HepG2 (cell line): ENCODE measurements at regions not wholly inside any gene's neighbourhood (a gene's known extent, or its start where the extent isn't known, plus 50 kb on each side); places are given as distances from the start of the nearest gene placed in this dataset.

ENCODE experiments used
- ATAC-seq: fragments of 200-7000 bp; cut with Tn5 transposase; 3 replicates; pipeline ENCODE4 v1.9.1; 2020; ENCODE audit warnings: mild to moderate bottlenecking, moderate library complexity
- BruUV-seq: library from RNA; stranded (reverse); fragments of 400-500 nt; replicated peaks from 2 replicates; lab custom pipeline; 2021; lab: Mats Ljungman, UMichigan
- CTCF ChIA-PET: fragments of 300-600 bp; formaldehyde crosslinking; extraction: SDS; loops from one replicate; lab custom pipeline; 2021; ENCODE audit warnings: low total read pairs, inconsistent platforms, low intra/inter-chr PET ratio; lab: Yijun Ruan, JAX
- POLR2A ChIA-PET: fragments of 350-600 bp; sonication (Branson Sonifier 250); formaldehyde crosslinking; loops from one replicate; lab custom pipeline; 2020; ENCODE audit warnings: antibody characterized with exemption, inconsistent platforms; lab: Yijun Ruan, JAX
- DNase-seq: peaks from one replicate; pipeline ENCODE4 v3.0.0-alpha.2; 2015; ENCODE audit warnings: low spot score
- FAIRE-seq: peaks from 3 replicates; lab custom pipeline; 2011; peaks lifted over from hg19 to GRCh38; lab: Jason Lieb, UNC
- H2AFZ ChIP-seq: one replicate; pipeline ENCODE4 v1.6.1; 2011; ENCODE audit warnings: low read length, inconsistent platforms
- H3K27ac ChIP-seq: fragments of 300-600 bp; 3 replicates; pipeline ENCODE4 v1.8.0; 2011; ENCODE audit warnings: mixed run types, mild to moderate bottlenecking, mixed read lengths, low read length, inconsistent platforms; ENCODE audit not compliant: insufficient read depth; ENCODE audit errors: extremely low read length
- H3K27me3 ChIP-seq, 2 experiments: fragments of 200-600 bp in 1 of 2; 2 replicates in 1 of 2; 3 replicates in 1 of 2; pipeline versions ENCODE4 v1.6.0 to v1.8.0; 2011; ENCODE audit warnings: low read length in 2 of 2, mild to moderate bottlenecking in 2 of 2, moderate library complexity in 2 of 2, inconsistent platforms in 1 of 2; ENCODE audit not compliant: insufficient read depth in 2 of 2, control insufficient read depth in 1 of 2
- H3K36me3 ChIP-seq, 2 experiments: fragments of 200-600 bp in 1 of 2; replicated peaks in 1 of 2; 2 replicates in 1 of 2; 3 replicates in 1 of 2; pipeline versions ENCODE4 v1.5.1 to v1.8.0; 2011; ENCODE audit warnings: low read length in 2 of 2, inconsistent platforms in 1 of 2; ENCODE audit not compliant: insufficient read depth in 2 of 2, control insufficient read depth in 1 of 2
- H3K4me1 ChIP-seq: 2 replicates; pipeline ENCODE4 v1.5.1; 2012; ENCODE audit warnings: low read length, inconsistent platforms; ENCODE audit not compliant: insufficient read depth
- H3K4me2 ChIP-seq: 2 replicates; pipeline ENCODE4 v1.6.0; 2011; ENCODE audit warnings: low read depth, low read length, inconsistent platforms
- H3K4me3 ChIP-seq, 3 experiments: fragments of 200-600 bp in 1 of 3; sonication (generic), shearing (Covaris generic) in 1 of 3; replicated peaks in 1 of 3; 2 replicates each; pipeline ENCODE4 v1.5.1; 2011 to 2016; ENCODE audit warnings: low read length in 3 of 3, inconsistent platforms in 2 of 3, low read depth in 2 of 3, mild to moderate bottlenecking in 2 of 3, control low read depth in 1 of 3, mixed read lengths in 1 of 3; ENCODE audit not compliant: insufficient read depth in 1 of 3
- H3K79me2 ChIP-seq: one replicate; pipeline ENCODE4 v1.6.1; 2011; ENCODE audit warnings: low read length, inconsistent platforms; ENCODE audit not compliant: insufficient read depth
- H3K9ac ChIP-seq: 2 replicates; pipeline ENCODE4 v1.6.0; 2011; ENCODE audit warnings: mild to moderate bottlenecking, low read depth, low read length, inconsistent platforms; ENCODE audit not compliant: insufficient read depth
- H3K9me3 ChIP-seq: 2 replicates; pipeline ENCODE4 v1.5.1; 2012; ENCODE audit warnings: mild to moderate bottlenecking, low read length
- H4K20me1 ChIP-seq: 2 replicates; pipeline ENCODE4 v1.6.0; 2011; ENCODE audit warnings: inconsistent platforms, mild to moderate bottlenecking, low read length, moderate library complexity; ENCODE audit not compliant: insufficient read depth
- HDAC6 ChIP-seq: fragments of 200-600 bp; sonication (generic); IDR thresholded peaks from 2 replicates; pipeline ENCODE4 v1.7.0; 2017; ENCODE audit warnings: mild to moderate bottlenecking, antibody characterized with exemption, low read length, low read depth
- MIXL1 ChIP-seq: IDR thresholded peaks from 2 replicates; pipeline ENCODE4 v1.6.1; 2016
- PBX2 ChIP-seq: IDR thresholded peaks from 2 replicates; pipeline ENCODE4 v1.6.1; 2016; ENCODE audit warnings: control low read depth
- PHF21A ChIP-seq: sonication (generic); formaldehyde crosslinking; IDR thresholded peaks from 2 replicates; pipeline ENCODE4 v1.5.0; 2020; ENCODE audit warnings: mild to moderate bottlenecking, missing genetic modification reagents
- PITX1 ChIP-seq: sonication (generic); formaldehyde crosslinking; IDR thresholded peaks from 2 replicates; pipeline ENCODE4 v1.5.1; 2020; ENCODE audit warnings: mild to moderate bottlenecking, missing genetic modification reagents
- RNF2 ChIP-seq: fragments of 450-650 bp; conservative IDR thresholded peaks from 2 replicates; pipeline ENCODE4 v1.6.1; 2016; ENCODE audit warnings: low read depth
- SAP130 ChIP-seq: IDR thresholded peaks from 2 replicates; pipeline ENCODE4 v1.6.1; 2016; ENCODE audit warnings: low read depth
- SP1 ChIP-seq, 2 experiments: fragments of 450-650 bp in 1 of 2; sonication (generic) in 1 of 2; formaldehyde crosslinking in 1 of 2; IDR thresholded peaks; 2 replicates each; pipeline versions ENCODE4 v1.4.0 to v1.6.1; 2016 to 2020; ENCODE audit warnings: missing genetic modification reagents in 1 of 2
- ZBTB37 ChIP-seq: sonication (generic); formaldehyde crosslinking; IDR thresholded peaks from 2 replicates; pipeline ENCODE4 v1.4.0; 2020; ENCODE audit warnings: mild to moderate bottlenecking, missing genetic modification reagents
- ZNF225 ChIP-seq: sonication (generic); formaldehyde crosslinking; IDR thresholded peaks from 2 replicates; pipeline ENCODE4 v1.4.0; 2020; ENCODE audit warnings: mild to moderate bottlenecking, missing genetic modification reagents
- ZNF441 ChIP-seq: sonication (generic); formaldehyde crosslinking; IDR thresholded peaks from 2 replicates; pipeline ENCODE4 v1.7.0; 2021; ENCODE audit warnings: missing genetic modification reagents, borderline replicate concordance
- ZNF570 ChIP-seq: sonication (generic); formaldehyde crosslinking; IDR thresholded peaks from 2 replicates; pipeline ENCODE4 v1.4.0; 2020; ENCODE audit warnings: mild to moderate bottlenecking, missing genetic modification reagents, borderline replicate concordance
- ZNF577 ChIP-seq: sonication (generic); formaldehyde crosslinking; IDR thresholded peaks from 2 replicates; pipeline ENCODE4 v1.4.0; 2020; ENCODE audit warnings: mild to moderate bottlenecking, low read depth, missing genetic modification reagents, borderline replicate concordance
- ZSCAN5A ChIP-seq: sonication (generic); formaldehyde crosslinking; IDR thresholded peaks from 2 replicates; pipeline ENCODE4 v1.8.0; 2022; ENCODE audit warnings: mild to moderate bottlenecking, missing genetic modification reagents, borderline replicate concordance
- WGBS: methylation state at CpG from one replicate; pipeline ENCODE4 v1.1.6; 2017; ENCODE audit warnings: low lambda C conversion rate; 5-methylcytosine and 5-hydroxymethylcytosine counted together
- in situ Hi-C: cut with HindIII; loops from 2 replicates; pipeline ENCODE4 v1.10.0; 2017; ENCODE audit warnings: low pct_unique_long_range_greater_than_20kb; ENCODE audit not compliant: extremely low pct_ligation_motif_present
- intact Hi-C: fragments of 100-400 bp; cut with micrococcal nuclease; formaldehyde crosslinking; loops from one replicate; pipeline ENCODE4 v1.10.0; 2022; ENCODE audit not compliant: unreplicated experiment

- TF ChIP-seq PBX2 (CRISPR knock-in tag) (peak; percentile 28; the same call in 1 of the 2 replicates), MIXL1 (peak; percentile 70; the same call in 1 of the 2 replicates), ZNF225 (CRISPR knock-in tag) (no peak), PHF21A (CRISPR knock-in tag) (peak; percentile 100), PITX1 (CRISPR knock-in tag) (peak; percentile 69; the same call in 1 of the 2 replicates), ZNF441 (peak; percentile 48; the same call in 1 of the 2 replicates)
- TF ChIP-seq, all 625 proteins: peak for 94
These were observed 175.3 kb downstream of the UTP18 start (continued) for GRCh38 chr17:51435641-51436091.

GRCh38 chr17:51439395-51440229 is 179.3 kb downstream of the UTP18 start:
- Histone ChIP-seq H3K4me2 (no peak overlapping the region), H4K20me1 (no peaks in the 10 kb centered on the region), H3K27me3 (no peaks in the 10 kb centered on the region), H2AFZ (no peak overlapping the region), H3K9me3 (no peaks in the 10 kb centered on the region), H3K36me3 (no peaks in the 10 kb centered on the region), H3K27ac (no peak overlapping the region), H3K4me1 (0 out of 2 replicates have a peak, but pooled peaks cover 4% of the 10 kb centered on the region), H3K9ac (no peak overlapping the region), H3K4me3 (no peak overlapping the region), H3K79me2 (no peaks in the 10 kb centered on the region)
- ATAC-seq: no peak
- FAIRE-seq: no peak
- TF ChIP-seq SAP130 (CRISPR knock-in tag) (no peak), HDAC6 (no peak), ZNF570 (CRISPR knock-in tag) (no peak), RNF2 (no peak), ZNF577 (CRISPR knock-in tag) (no peak), SP1 (IDR thresholded peaks at IDR 0.05) (no peak), SP1 (CRISPR knock-in tag; IDR thresholded peaks at IDR 0.05) (no peak), ZBTB37 (CRISPR knock-in tag) (no peak), ZSCAN5A (CRISPR knock-in tag) (no peak)
- no peak for DNase-seq
- WGBS: 15% methylated on average over 8 of the region's 8 CpGs
- no TSS peak for BruUV-seq
- in situ Hi-C loops (no loop called here), intact Hi-C loops (loop anchor here (2.0 kb wide), 1 partner anchor 45 kb away; no protein-coding TSS in a partner anchor)
- CTCF ChIA-PET: no interaction called here
- POLR2A ChIA-PET: no interaction called here
